AML-193 (cell line): ENCODE measurements at regions not wholly inside any gene's neighbourhood (a gene's known extent, or its start where the extent isn't known, plus 50 kb on each side); places are given as distances from the start of the nearest gene placed in this dataset.

ENCODE experiments used
- DNase-seq, 2 experiments: peaks; one replicate each; lab custom pipeline; 2025; lab: John Stamatoyannopoulos, UW

GRCh38 chr3:124664804-124665203 is 65.4 kb upstream of the UMPS start:
- DNase-seq, result no peak

GRCh38 chr3:124666067-124666466 is 64.2 kb upstream of the UMPS start:
- no peak for DNase-seq

DNA sequence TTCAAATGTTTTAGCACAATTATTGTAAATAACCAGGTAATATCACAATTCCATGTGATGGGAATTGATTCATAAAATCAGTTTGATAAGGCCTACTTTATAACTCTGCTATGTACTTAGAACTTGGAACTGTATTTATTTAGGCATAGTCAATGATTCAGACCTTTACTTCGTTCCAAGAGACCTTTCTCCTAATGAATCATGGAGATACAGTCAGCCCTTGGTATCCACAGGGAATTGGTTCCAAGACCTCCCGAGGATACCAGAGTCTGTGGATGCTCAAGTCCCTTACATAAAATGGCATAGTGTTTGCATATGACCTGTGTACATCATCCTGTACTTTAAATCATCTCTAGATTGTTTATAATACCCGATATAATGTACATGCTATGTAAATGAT is 60.8 kb upstream of the UMPS start:
- no peak for DNase-seq

DNA sequence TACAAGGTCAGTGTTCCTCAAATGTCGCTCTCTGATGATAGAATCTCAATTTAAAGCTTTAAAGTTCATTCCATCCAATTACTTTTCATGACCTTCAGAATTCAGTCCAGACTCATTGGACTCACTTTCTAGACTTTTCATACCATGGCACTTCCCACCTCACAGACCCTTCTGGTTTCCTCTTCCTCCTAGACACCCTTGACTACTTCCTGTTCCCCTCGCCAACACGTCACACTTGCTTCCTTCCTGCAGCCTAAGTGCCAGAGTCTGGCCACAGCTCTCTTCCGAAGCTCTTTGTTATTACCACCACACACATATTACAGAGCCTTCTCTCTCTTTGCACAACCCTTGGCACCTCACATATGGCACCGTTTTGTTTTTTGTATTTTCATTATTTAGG is 59.1 kb upstream of the UMPS start:
- DNase-seq, result no peak

DNA sequence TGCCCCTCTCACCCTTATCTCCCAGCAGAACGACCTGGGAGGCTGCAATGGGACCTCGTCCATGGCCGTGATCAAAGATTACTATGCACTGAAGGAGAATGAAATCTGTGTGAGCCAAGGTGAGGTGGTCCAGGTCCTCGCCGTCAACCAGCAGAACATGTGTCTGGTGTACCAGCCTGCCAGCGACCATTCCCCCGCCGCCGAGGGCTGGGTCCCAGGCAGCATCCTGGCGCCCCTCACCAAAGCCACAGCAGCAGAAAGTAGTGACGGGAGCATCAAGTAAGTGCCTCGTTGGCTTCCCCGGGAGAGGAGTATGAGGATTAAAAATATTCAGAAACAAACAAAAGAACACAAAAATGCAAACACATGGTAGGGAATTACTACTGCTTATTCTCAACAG is 55.9 kb upstream of the UMPS start:
- DNase-seq, result no peak

DNA sequence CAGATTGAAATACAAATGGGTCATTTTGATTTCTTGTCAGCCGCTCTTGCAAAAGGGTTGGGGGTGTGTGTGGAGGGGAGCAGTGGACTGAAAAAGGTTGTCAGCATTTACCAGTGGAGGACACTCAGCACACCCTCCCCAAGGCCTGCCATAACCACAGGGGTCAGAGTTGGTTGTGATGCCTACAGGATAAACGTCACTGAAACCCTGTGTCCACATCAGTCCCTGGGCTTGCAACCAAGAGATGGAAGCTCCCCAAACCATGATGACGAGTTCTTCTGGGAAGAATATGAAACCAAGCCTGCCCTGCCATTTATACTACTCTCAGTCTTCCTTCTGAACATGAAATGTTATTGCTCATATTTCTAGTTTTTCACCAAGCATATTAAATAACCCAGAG is 54.0 kb upstream of the UMPS start:
- no peak for DNase-seq

DNA sequence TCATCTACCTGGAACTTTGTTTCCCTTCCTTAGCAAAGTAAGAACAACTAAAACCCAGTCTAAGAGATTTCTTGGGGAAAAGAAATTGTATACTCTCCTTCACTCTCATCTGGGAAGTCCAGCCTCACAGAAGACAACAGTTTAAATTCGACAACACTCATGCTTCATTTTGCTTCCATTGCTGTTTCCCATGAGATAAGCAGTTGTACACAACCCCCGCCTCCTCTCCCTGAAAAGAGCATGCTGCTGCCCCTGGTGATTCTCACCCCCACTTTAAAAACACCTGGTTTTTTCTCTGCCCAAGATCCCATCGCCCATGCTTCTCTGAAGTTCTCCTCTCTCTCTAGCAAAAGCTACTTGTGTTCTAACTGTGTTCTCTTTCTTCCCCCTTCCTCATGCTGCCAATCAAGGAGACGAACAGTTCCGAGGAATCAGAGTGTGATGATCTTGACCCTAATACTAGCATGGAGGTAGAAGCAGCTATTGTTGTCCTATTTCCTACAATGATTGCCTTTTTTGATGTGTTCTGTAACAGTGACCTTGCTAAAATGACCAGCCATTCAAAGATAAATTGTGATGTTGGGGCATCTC is 51.1 kb upstream of the UMPS start:
- DNase-seq, result no peak
